MG63 (cell line): ENCODE measurements at regions not wholly inside any gene's neighbourhood (a gene's known extent, or its start where the extent isn't known, plus 50 kb on each side); places are given as distances from the start of the nearest gene placed in this dataset.

Experiments
- DNase-seq: peaks from one replicate; pipeline ENCODE4 v3.0.0-alpha.2; 2020
- H3K27me3 ChIP-seq: fragments of 250-450 bp; sonication (Bioruptor Pico); 2 replicates; pipeline ENCODE4 v1.5.1; 2020; ENCODE audit warnings: mild to moderate bottlenecking, moderate library complexity
- H3K36me3 ChIP-seq: fragments of 250-450 bp; sonication (Bioruptor Pico); 2 replicates; pipeline ENCODE4 v1.5.1; 2020; ENCODE audit warnings: mild to moderate bottlenecking, moderate library complexity
- H3K4me3 ChIP-seq: fragments of 250-450 bp; sonication (Bioruptor Pico); 2 replicates; pipeline ENCODE4 v1.5.1; 2020; ENCODE audit warnings: mild to moderate bottlenecking, moderate library complexity
- H3K9me3 ChIP-seq: fragments of 250-450 bp; sonication (Bioruptor Pico); 2 replicates; pipeline ENCODE4 v1.5.1; 2020; ENCODE audit warnings: mild to moderate bottlenecking, moderate library complexity

DNA sequence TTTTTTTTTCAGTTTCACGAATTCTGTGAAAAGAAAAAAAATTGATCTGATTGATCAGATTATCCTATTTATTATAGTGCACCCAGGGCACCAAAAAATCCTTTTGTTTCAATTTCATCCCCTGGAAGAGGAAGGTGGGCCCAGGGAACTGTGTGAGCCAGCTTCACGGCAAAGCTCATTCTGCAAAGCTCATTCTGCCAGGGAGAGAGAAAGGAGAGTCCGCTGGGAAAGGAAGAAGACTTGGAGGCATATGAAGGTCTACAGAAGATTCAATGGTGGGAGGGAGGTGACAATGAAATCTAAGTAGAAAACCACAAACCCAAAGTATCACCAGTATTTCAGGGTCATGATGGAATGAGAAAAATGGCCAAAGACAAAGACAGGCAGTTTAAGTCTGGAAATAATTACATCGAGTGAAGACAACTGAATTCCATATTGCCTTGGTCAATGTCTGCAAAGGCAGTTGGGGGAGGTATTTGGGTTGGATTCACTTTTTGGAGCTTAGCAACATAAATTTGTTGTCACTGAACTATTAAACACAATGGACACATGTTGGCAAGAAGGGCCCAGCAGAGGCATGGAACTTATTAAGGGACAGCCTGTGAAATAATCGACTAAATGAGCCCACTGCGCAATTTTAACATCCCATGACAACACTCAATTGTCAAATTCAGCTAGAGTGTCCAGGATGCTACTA, 587.8 kb upstream of the MKI67 start:
- Histone ChIP-seq H3K27me3 (no peaks in the 10 kb centered on the region), H3K9me3 (no peaks in the 10 kb centered on the region), H3K4me3 (no peak overlapping the region), H3K36me3 (no peaks in the 10 kb centered on the region)
- DNase-seq = no peak

DNA sequence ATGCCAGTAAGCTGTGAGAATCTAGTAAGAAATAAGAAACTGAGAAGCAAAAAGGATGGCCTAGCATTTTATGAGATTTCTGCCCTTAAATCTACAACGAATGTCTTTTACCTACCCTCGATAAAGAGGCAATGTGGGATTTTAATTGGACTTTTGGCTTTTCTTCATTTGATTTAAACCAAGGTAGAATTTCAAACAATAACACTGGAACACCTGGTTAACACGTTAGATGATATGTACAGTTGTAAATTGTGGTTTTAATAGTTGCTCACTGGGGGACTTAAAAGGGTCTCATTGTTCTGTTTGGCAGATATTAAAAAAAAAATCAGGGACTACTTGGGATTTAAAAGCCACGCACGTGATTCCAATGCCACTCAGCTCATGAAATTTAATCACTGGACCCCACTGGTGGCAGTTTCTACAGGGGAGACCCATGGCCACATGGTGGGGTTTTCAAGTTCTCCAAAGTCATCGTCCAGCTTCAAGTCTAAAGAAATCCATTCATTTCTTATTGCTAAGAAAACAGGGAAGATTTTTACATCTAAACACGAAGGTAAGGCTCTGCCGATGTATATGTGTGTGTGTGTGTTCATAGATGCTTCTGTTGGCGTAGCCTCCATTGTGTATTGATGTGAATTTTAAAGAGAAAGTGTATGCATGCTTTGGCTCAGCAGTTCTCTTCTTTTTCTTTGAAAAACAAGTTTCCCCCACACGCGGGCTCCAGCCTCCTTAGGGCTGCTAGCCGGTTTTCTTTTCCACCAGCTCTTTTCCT, 588.6 kb upstream of the MKI67 start:
- Histone ChIP-seq H3K36me3 (no peaks in the 10 kb centered on the region), H3K27me3 (no peaks in the 10 kb centered on the region), H3K4me3 (no peak overlapping the region), H3K9me3 (no peaks in the 10 kb centered on the region)
- DNase-seq = no peak

GRCh38 chr10:128716181-128716580, 590.0 kb upstream of the MKI67 start:
- no peak for DNase-seq
- Histone ChIP-seq H3K9me3 (no peaks in the 10 kb centered on the region), H3K36me3 (no peaks in the 10 kb centered on the region), H3K27me3 (no peaks in the 10 kb centered on the region), H3K4me3 (no peak overlapping the region)

GRCh38 chr10:128721963-128722445, 595.8 kb upstream of the MKI67 start:
- Histone ChIP-seq H3K36me3 (no peaks in the 10 kb centered on the region), H3K9me3 (no peaks in the 10 kb centered on the region), H3K4me3 (no peak overlapping the region), H3K27me3 (no peaks in the 10 kb centered on the region)
- DNase-seq = no peak

GRCh38 chr10:128722947-128723346, 596.7 kb upstream of the MKI67 start:
- Histone ChIP-seq H3K27me3 (no peaks in the 10 kb centered on the region), H3K4me3 (no peak overlapping the region), H3K9me3 (no peaks in the 10 kb centered on the region), H3K36me3 (no peaks in the 10 kb centered on the region)
- no peak for DNase-seq

DNA sequence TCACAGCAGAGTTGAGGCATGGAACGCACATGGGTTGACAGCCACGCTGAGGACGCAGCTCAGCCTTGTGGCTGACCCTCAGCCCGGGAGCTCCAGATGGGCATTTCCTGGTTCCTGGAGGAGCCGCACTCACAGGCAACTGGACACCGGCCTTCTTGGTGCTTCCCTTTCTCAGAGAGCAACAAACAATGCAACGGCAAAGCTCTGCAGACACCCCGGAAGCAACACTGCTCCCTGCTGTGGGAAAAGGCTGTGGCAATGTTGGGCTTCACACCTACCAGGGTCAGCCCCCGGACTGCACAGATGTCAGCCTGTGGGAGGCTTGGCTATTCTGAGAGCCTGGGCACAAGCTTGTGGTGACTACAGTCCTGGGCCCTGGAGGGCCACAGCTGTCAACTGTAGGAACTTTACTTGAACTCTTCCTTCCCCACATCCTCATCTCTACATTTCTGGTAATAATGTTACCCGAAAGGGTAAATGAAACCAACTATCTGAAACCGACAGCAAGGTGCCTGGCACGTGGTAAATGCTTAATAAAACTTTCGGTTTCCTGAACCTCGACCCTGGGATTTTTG, 597.5 kb upstream of the MKI67 start:
- no peak for DNase-seq
- Histone ChIP-seq H3K27me3 (no peaks in the 10 kb centered on the region), H3K36me3 (no peaks in the 10 kb centered on the region), H3K9me3 (no peaks in the 10 kb centered on the region), H3K4me3 (no peak overlapping the region)

DNA sequence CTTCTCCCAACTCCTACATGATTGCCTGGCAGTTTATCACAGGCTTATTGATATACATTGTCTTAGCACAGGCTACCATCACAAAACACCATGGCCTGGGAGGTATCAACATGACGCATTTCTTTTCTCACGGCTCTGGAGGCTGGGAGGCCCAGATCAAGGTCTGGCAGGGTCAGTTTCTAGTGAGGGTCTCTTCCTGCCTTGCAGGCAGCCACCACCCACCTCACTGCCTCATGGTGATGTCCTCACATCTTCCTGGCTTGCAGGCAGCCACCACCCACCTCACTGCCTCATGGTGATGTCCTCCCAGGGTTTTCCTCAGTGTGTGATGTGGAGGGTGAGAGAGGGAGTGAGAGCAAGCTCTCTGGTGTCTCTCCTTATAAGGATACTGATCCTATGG, 599.3 kb upstream of the MKI67 start:
- no peaks in the 10 kb centered on the region for H3K36me3 ChIP-seq
- H3K27me3 ChIP-seq = no peaks in the 10 kb centered on the region
- no peak overlapping the region for H3K4me3 ChIP-seq
- no peaks in the 10 kb centered on the region for H3K9me3 ChIP-seq
- no peak for DNase-seq

- Histone ChIP-seq H3K27me3 (no peaks in the 10 kb centered on the region), H3K36me3 (no peaks in the 10 kb centered on the region), H3K4me3 (no peak overlapping the region), H3K9me3 (no peaks in the 10 kb centered on the region)
- DNase-seq = no peak
Observed at GRCh38 chr10:128727114-128727513, 600.9 kb upstream of the MKI67 start.

DNA sequence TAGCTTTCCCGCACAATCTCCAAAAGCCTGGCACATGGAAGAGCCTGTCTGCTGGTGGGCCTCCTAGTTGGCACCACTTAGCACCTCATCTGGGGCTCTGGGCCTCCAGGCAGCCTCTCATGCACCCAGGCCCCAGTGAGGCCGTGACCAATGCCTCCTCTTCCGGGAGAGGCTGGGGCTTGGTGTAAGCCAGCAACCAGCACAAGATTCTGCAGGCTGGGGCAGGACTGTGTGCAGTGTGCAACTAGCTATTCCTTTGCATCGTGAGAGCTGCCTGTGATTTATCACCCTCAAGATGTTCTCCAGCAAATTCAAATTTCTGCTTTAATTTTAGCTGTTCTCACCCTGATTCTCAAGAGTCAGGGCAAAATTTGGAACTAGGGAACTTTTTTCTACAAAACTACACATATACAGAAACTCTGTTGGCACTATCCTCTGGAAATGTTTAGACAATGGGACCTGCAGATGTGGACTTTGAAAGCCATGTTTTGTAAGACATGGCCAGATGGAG, 603.7 kb upstream of the MKI67 start:
- Histone ChIP-seq H3K9me3 (no peaks in the 10 kb centered on the region), H3K36me3 (no peaks in the 10 kb centered on the region), H3K27me3 (no peaks in the 10 kb centered on the region), H3K4me3 (no peak overlapping the region)
- DNase-seq = no peak

DNA sequence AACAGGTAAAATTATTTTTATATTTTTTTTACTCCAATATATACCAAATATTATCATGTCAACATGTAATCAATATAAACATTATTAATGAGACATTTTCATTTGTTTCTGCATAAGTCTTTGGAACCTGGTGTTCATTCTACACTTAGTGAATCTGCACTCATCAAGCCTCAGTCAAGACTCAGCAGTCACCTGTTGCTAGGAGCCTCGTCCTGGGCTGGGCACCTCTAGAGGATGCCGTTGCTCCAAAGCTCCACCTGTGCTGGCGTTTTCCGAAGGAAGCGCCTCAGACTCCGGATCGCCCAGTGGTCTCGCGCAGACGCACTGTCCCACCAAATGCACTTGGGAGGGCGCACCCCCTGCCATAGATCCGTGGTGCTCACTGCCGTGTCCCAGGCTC, 604.7 kb upstream of the MKI67 start:
- no peaks in the 10 kb centered on the region for H3K27me3 ChIP-seq
- H3K4me3 ChIP-seq = no peak overlapping the region
- no peak for DNase-seq
- no peaks in the 10 kb centered on the region for H3K36me3 ChIP-seq
- no peaks in the 10 kb centered on the region for H3K9me3 ChIP-seq

GRCh38 chr10:128734161-128734560, 607.9 kb upstream of the MKI67 start:
- Histone ChIP-seq H3K36me3 (no peaks in the 10 kb centered on the region), H3K4me3 (no peak overlapping the region), H3K9me3 (no peaks in the 10 kb centered on the region), H3K27me3 (no peaks in the 10 kb centered on the region)
- DNase-seq = no peak

GRCh38 chr10:128734734-128735133, 608.5 kb upstream of the MKI67 start:
- Histone ChIP-seq H3K4me3 (no peak overlapping the region), H3K36me3 (no peaks in the 10 kb centered on the region), H3K27me3 (no peaks in the 10 kb centered on the region), H3K9me3 (no peaks in the 10 kb centered on the region)
- no peak for DNase-seq

- H3K9me3 ChIP-seq = no peaks in the 10 kb centered on the region
- no peak overlapping the region for H3K4me3 ChIP-seq
- no peaks in the 10 kb centered on the region for H3K27me3 ChIP-seq
- no peaks in the 10 kb centered on the region for H3K36me3 ChIP-seq
- DNase-seq = no peak
Observed at GRCh38 chr10:128735996-128736395, 609.8 kb upstream of the MKI67 start.

DNA sequence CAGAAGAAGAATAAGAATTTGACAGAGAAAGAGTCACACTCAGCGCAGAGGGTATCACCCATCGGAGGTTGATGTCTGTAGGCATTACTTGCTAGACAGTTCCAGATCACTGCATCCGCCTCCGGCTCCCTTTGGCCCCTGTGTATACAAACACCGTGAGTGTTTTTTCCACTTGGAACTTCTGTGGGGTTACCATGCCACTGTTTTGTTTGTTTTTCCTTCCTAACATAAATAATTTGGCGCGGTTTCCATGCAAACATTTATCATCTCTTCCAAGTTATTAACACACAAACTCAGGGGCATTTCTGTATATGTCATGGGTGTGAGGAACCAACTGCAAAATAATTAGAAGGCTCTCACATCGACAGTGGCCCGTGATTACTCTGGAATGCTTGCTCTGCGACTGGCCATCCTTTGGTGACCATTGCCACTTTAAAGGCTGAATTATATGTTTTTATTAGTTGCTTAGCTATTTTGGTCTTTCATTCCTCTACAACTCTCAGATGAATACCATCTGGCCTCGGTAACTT, 612.2 kb upstream of the MKI67 start:
- no peak for DNase-seq
- H3K4me3 ChIP-seq = no peak overlapping the region
- H3K9me3 ChIP-seq = no peaks in the 10 kb centered on the region
- H3K36me3 ChIP-seq = no peaks in the 10 kb centered on the region
- no peaks in the 10 kb centered on the region for H3K27me3 ChIP-seq

- no peaks in the 10 kb centered on the region for H3K9me3 ChIP-seq
- DNase-seq = no peak
- H3K36me3 ChIP-seq = no peaks in the 10 kb centered on the region
- H3K27me3 ChIP-seq = no peaks in the 10 kb centered on the region
- H3K4me3 ChIP-seq = no peak overlapping the region
Observed at GRCh38 chr10:128739930-128740329, 613.7 kb upstream of the MKI67 start.

DNA sequence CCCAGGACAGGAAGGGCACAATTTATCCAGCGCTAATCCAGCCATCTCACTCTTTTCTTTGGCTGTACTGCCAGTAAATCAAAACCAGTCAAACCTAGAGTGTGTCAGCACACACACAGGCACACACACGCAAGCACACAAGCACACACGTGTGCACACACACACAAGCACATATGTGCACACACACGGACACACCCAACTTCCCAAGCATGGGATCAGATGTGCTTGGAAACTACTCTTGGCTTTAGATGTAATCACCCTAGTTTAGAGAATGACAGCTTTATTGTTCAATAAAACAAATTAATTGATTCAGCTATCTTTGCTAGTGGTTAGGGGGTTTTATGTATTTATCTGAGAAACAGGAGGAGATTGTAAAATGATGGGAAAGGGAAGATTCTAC, 615.0 kb upstream of the MKI67 start:
- no peak for DNase-seq
- Histone ChIP-seq H3K4me3 (no peak overlapping the region), H3K9me3 (no peaks in the 10 kb centered on the region), H3K27me3 (no peaks in the 10 kb centered on the region), H3K36me3 (no peaks in the 10 kb centered on the region)

DNA sequence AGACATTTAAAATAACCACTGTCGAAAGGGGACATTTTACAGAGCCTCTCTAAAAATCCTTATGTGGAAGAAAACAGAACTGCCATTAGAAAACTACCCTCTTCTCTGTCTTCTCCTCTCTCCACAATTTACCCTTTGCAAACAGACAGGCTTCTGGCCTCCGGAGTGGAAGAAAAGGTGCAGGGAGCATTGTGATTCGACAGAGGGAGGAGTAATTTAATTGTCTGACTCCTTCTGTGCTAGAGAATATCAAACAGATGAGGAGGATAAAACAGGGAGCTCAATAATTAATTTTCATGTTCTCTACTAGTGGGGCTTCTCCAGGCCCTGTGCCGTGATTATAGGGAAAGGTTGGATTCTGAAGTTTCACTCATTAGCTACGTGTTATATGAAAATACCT, 615.5 kb upstream of the MKI67 start:
- Histone ChIP-seq H3K27me3 (no peaks in the 10 kb centered on the region), H3K4me3 (no peak overlapping the region), H3K9me3 (no peaks in the 10 kb centered on the region), H3K36me3 (no peaks in the 10 kb centered on the region)
- DNase-seq = no peak
